ENCODE measurements at regions not wholly inside any gene's neighbourhood (a gene's known extent, or its start where the extent isn't known, plus 50 kb on each side); places are given as distances from the start of the nearest gene placed in this dataset.

DNA sequence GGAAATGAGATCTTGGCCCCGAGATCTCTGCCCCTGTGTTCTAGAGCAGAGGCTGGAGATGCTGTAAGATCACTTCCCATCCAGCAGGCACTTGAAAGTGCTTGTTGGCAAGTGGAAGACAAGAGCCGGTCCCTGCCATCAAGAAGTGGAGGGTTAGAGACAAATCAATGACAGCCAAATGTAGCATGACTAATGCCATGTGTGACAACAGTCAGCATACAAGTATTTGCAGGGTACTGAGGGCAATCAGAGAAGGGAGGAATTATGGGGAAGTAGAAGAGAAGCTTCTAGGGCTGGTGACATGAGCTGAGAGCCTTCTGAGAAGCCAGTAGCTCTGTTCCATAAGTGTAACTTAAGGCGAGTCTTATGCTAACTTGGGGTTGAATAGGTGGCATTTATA lies 58.6 kb downstream of the TMEM17 start:
- ATAC-seq (replicated peaks) (no peak), DNase-seq (no peak)
- Mint-ChIP-seq H3K27ac (no peak overlapping the region), H3K4me1 (ENCODE audit: low read depth in 2 of 2) (no peaks in the 10 kb centered on the region), H3K9me3 (no peaks in the 10 kb centered on the region), H3K4me3 (no peak overlapping the region), H3K36me3 (ENCODE audit: insufficient read depth) (no peaks in the 10 kb centered on the region), H3K27me3 (peaks cover 0 to 8% of the 10 kb centered on the region in 2 donors)

DNA sequence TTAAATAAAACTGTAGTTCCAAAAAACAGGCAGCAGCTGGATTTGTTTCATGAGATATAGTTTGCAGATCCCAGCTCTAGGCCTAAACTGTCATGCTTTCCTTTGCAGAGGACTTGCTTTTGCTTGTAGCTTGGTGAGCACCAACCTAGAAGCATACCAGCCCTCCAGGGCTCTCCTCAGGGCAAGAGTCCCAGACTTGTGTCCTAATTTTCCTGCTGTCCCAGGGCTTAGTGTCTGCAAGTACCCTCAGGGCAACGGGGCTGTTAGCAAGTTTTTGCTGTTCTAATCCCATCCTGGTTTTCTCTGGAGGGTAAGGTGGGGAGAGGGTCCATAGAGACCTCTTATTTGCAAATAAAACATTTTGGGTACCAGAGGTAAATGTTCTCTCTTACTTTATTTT lies 59.5 kb downstream of the TMEM17 start:
- Mint-ChIP-seq H3K36me3 (ENCODE audit: insufficient read depth) (no peaks in the 10 kb centered on the region), H3K27me3 (peaks cover 0 to 18% of the 10 kb centered on the region in 2 donors), H3K4me1 (ENCODE audit: low read depth in 2 of 2) (no peaks in the 10 kb centered on the region), H3K27ac (no peak overlapping the region), H3K4me3 (no peak overlapping the region), H3K9me3 (no peaks in the 10 kb centered on the region)
- DNase-seq, result no peak
- ATAC-seq (replicated peaks), result no peak

DNA sequence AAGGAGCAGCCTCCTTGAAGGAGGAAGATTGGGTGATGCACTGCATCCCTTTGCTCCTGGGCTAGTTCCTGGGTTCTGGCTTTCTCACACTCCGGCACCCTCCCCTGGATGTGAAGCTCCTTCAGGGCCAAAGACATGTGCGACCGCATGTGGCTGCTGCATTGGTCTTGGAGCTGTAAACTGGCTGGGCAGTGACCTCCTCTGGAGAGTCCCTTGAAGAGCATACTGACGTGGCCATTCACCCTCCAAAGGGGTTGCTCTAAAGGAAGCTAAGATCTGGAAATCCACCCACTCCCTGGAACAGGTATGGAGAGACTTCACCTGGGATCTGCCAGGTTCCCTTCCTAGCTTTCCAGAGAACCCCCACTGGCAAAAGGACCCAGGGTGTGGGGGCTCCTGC lies 62.1 kb downstream of the TMEM17 start:
- Mint-ChIP-seq H3K36me3 (ENCODE audit: insufficient read depth) (no peaks in the 10 kb centered on the region), H3K27me3 (peaks cover 0 to 18% of the 10 kb centered on the region in 2 donors), H3K4me1 (ENCODE audit: low read depth in 2 of 2) (no peaks in the 10 kb centered on the region), H3K9me3 (no peaks in the 10 kb centered on the region), H3K27ac (no peak overlapping the region), H3K4me3 (no peak overlapping the region)
- DNase-seq (no peak), ATAC-seq (replicated peaks) (no peak)

DNA sequence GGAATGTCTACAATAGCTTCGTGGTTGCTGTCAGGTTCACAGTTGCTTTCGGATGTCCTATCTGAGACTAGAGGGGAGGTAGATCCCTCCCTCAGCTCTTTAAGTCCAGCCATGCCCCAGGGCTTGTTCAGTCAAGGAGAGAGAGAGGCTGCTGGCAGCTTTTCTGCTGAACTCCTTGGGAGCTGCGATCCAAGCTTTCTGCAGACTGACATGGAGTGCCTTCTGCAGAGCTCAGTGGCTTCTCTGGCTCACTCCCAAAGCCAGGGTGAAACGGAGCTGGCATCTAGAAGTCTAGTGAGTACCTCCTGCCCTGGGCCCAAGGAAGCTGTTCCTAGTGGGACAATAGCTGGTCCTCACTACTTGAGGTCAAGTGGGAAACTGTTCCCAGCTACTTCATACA lies 62.5 kb downstream of the TMEM17 start:
- Mint-ChIP-seq H3K9me3 (no peaks in the 10 kb centered on the region), H3K27ac (no peak overlapping the region), H3K4me3 (no peak overlapping the region), H3K27me3 (peaks cover 0 to 18% of the 10 kb centered on the region in 2 donors), H3K4me1 (ENCODE audit: low read depth in 2 of 2) (no peaks in the 10 kb centered on the region), H3K36me3 (ENCODE audit: insufficient read depth) (no peaks in the 10 kb centered on the region)
- ATAC-seq (replicated peaks), result no peak
- no peak for DNase-seq

DNA sequence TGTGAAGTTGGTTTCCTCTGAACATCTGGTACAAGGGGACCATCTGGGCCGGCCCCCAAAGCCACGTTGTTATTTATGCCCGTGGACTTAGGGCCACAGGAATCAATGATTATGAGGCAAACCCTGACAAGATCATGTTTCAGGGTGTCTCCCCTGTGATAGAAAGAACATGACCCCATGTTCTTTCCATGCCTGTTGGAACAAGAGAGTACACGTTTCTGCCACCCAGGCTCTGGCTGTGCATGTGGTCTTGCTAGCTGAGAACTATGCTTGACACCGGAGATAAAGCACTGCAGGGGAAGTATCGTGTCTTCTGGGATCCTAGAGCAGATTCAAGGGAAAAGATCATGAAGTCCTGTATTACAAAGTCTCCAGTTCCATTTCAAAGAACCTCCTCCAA lies 64.2 kb downstream of the TMEM17 start:
- Mint-ChIP-seq H3K4me3 (no peak overlapping the region), H3K27ac (no peak overlapping the region), H3K36me3 (ENCODE audit: insufficient read depth) (no peaks in the 10 kb centered on the region), H3K27me3 (peaks cover 0 to 18% of the 10 kb centered on the region in 2 donors), H3K9me3 (no peaks in the 10 kb centered on the region), H3K4me1 (ENCODE audit: low read depth in 2 of 2) (no peaks in the 10 kb centered on the region)
- DNase-seq (no peak), ATAC-seq (replicated peaks) (no peak)

DNA sequence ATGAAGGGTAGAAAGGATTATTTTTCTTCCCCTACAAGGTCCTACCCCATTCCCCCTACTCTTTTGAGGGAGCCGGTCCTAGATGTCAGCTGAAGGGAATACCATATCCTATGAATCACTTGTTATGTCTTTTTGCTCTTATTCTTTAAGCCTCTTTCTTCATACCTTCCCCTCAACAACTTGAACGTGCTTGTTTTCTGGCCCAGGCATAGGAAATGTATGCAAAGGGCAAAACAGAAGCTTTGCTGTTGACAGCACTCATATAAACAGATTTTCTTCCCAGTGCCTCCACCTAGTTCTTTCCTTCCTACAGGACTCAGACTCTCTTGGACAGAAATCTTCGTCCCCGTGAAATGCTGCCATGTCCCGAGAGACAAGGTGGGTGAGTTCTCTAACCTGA lies 64.6 kb downstream of the TMEM17 start:
- DNase-seq, result no peak
- H3K27me3 Mint-ChIP-seq, result peaks cover 0 to 18% of the 10 kb centered on the region in 2 donors
- H3K9me3 Mint-ChIP-seq, result no peaks in the 10 kb centered on the region
- H3K4me1 Mint-ChIP-seq (ENCODE audit: low read depth in 2 of 2), result no peaks in the 10 kb centered on the region
- no peaks in the 10 kb centered on the region for H3K36me3 Mint-ChIP-seq (ENCODE audit: insufficient read depth)
- no peak overlapping the region for H3K4me3 Mint-ChIP-seq
- ATAC-seq (replicated peaks), result no peak
- H3K27ac Mint-ChIP-seq, result no peak overlapping the region

DNA sequence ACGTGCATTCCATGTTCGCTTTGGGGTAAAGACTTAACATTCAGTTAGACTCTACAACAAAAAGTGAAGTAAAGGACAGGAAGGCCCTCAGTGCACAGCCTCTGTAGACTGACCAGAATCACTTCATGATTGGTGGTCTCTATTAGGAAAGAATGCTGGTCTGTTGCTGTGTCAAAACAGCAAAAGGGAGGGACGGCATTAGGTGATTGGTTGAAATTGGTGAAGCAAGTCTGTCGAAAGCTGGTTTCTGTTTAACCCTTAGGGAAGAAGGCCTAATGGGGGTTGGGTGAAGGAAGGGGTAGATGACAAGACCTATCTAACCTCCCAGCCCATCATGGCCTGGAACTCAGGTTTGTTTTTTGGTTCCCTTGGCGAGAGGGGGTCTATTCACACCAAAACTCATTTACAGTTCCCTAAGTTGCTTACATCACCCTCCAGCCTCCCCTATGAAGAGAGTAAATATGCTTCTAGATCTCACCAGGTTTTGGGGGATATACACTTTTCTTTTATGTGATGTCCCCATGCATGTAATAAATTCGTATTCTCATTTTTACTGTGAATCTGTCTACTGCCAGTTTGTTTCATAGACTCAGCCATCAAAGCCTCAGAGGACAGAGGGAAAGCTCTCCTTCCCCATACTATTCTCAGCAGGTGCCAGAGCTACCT lies 65.6 kb downstream of the TMEM17 start:
- ATAC-seq (replicated peaks), result no peak

DNA sequence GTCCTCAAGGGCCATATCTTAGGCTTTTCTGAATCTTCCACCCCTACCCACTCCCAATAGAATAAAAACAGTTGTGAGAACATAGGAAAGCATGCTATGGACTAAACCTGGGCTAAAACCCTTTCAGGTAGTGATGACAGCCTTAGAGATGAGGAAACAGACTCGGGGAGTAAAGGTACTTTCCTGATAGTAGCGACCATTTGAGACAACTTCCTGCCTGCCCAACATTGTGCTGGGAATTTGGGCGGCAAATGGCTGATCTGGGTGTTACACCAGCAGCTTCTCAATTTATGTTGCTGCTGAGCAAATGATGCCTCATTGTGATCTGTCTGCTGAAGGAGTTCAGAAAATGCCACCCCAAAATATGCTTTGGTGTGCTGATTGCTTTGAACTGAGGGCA lies 66.6 kb downstream of the TMEM17 start:
- ATAC-seq (replicated peaks) (no peak), DNase-seq (no peak)
- peaks cover 0 to 18% of the 10 kb centered on the region in 2 donors for H3K27me3 Mint-ChIP-seq
- H3K9me3 Mint-ChIP-seq, result no peaks in the 10 kb centered on the region
- H3K4me3 Mint-ChIP-seq, result no peak overlapping the region
- no peaks in the 10 kb centered on the region for H3K4me1 Mint-ChIP-seq (ENCODE audit: low read depth in 2 of 2)
- no peak overlapping the region for H3K27ac Mint-ChIP-seq
- H3K36me3 Mint-ChIP-seq (ENCODE audit: insufficient read depth), result no peaks in the 10 kb centered on the region

More for the DNA sequence above, 65.6 kb downstream of the TMEM17 start:
- Mint-ChIP-seq H3K4me3 (no peak overlapping the region), H3K36me3 (ENCODE audit: insufficient read depth) (no peaks in the 10 kb centered on the region), H3K27ac (no peak overlapping the region), H3K4me1 (ENCODE audit: low read depth in 2 of 2) (no peaks in the 10 kb centered on the region), H3K9me3 (no peaks in the 10 kb centered on the region), H3K27me3 (peaks cover 0 to 18% of the 10 kb centered on the region in 2 donors)
- DNase-seq, result no peak

DNA sequence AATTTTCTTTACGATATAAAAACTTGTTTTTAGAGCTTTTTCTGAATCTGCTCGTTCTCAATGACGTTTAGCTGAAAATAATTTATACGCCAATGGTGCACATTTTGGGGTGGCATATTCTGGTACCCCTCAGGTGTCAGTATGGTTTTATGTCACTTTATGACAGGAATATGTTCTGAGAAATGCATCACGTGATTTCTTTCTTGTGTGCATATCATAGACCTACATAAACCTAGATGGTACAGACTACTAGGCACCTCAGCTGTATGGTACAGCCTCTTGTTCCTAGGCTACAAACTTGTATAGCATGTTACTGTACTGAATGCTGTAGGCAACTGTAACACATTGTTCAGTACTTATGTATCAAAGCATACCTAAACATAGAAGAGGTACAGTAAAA lies 68.2 kb downstream of the TMEM17 start:
- peaks cover 0 to 14% of the 10 kb centered on the region in 2 donors for H3K27me3 Mint-ChIP-seq
- H3K27ac Mint-ChIP-seq, result no peak overlapping the region
- no peaks in the 10 kb centered on the region for H3K36me3 Mint-ChIP-seq (ENCODE audit: insufficient read depth)
- H3K4me3 Mint-ChIP-seq, result no peak overlapping the region
- no peaks in the 10 kb centered on the region for H3K9me3 Mint-ChIP-seq
- DNase-seq (no peak), ATAC-seq (replicated peaks) (no peak)
- no peaks in the 10 kb centered on the region for H3K4me1 Mint-ChIP-seq (ENCODE audit: low read depth in 2 of 2)

DNA sequence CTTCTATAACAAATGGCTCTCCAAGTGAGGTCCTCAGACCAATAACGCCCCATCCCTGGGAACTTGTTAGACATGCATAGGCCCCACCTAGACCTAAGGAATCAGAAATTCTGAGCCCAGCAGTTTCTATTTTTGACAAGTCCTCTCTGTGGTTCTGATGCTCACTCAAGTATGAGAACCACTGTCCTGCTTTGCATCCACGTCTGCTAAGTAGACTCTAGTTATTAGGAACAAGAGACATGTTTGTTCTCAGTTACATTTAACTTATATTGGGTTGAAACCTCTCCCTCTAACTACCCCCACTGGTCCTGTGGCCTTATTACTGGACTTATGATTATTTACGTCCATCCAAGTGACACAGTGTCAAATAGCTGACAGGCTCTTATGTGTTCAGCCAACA lies 70.3 kb downstream of the TMEM17 start:
- Mint-ChIP-seq H3K9me3 (no peaks in the 10 kb centered on the region), H3K27ac (no peak overlapping the region), H3K27me3 (peaks cover 0 to 7% of the 10 kb centered on the region in 2 donors), H3K36me3 (ENCODE audit: insufficient read depth) (no peaks in the 10 kb centered on the region), H3K4me3 (no peak overlapping the region), H3K4me1 (ENCODE audit: low read depth in 2 of 2) (no peaks in the 10 kb centered on the region)
- ATAC-seq (replicated peaks) (no peak), DNase-seq (no peak)

DNA sequence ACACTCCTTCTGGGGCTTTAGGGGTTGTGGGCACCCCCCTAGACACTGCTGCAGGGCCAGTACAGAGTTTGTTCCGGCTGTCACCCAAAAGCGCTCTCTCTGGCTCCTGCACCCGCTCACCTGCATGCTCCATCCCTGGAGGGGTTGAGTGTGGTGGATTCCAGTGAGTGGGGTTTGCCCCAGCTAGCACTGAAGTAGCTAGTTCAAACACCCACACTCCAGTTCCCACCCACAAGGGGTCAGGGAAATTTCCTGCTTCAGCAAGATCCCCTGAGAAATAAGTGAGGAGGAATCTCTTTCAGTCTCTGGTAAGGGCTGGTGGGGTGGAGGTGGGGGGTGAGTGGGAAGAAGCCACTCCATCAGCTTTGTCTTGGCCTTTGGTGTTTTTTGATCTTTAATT lies 73.6 kb downstream of the TMEM17 start:
- H3K36me3 Mint-ChIP-seq (ENCODE audit: insufficient read depth), result no peaks in the 10 kb centered on the region
- H3K27me3 Mint-ChIP-seq, result peaks cover 0 to 7% of the 10 kb centered on the region in 2 donors
- no peak overlapping the region for H3K27ac Mint-ChIP-seq
- ATAC-seq (replicated peaks), result no peak
- no peak for DNase-seq
- no peaks in the 10 kb centered on the region for H3K9me3 Mint-ChIP-seq
- no peaks in the 10 kb centered on the region for H3K4me1 Mint-ChIP-seq (ENCODE audit: low read depth in 2 of 2)
- H3K4me3 Mint-ChIP-seq, result no peak overlapping the region

DNA sequence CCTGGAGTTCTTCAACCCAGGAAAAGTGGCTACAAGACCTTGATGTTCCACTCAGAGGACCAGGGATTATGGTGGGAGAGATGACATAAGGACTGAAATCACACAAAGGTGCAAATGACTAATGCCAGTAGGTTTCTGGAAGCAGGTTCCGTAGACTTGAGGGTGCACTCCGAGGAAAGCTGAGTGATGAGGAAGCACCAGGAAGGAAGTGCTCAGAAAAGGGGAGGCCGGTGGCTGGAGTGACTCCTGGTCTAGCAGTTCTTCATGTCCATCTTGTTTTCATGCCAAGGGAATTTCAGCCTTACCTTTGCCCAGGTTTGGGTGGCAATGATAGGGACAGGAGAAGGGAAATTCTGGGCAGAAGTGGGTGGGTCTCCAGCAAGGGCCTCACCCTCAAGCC lies 74.5 kb downstream of the TMEM17 start:
- Mint-ChIP-seq H3K27me3 (peaks cover 0 to 7% of the 10 kb centered on the region in 2 donors), H3K27ac (no peak overlapping the region), H3K4me1 (ENCODE audit: low read depth in 2 of 2) (no peaks in the 10 kb centered on the region), H3K4me3 (no peak overlapping the region), H3K36me3 (ENCODE audit: insufficient read depth) (no peaks in the 10 kb centered on the region), H3K9me3 (no peaks in the 10 kb centered on the region)
- no peak for ATAC-seq (replicated peaks)
- no peak for DNase-seq

DNA sequence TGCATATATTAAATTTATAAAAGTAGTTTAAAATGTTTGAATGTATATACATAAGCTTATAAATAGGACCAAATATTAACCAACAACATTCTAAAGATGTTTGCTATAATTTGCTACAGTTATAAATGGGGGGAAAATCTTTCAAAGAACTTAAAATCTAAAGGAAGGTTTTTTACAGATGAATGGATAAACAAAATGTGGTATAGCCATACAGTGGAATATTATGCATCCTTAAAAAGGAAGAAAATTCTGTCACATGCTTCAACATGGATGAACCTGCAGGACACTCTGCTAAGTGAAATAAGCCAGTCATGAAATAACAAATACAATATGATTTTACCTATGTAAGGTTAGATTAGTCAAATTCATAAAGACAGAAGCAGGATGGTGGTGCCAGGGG lies 75.8 kb downstream of the TMEM17 start:
- DNase-seq, result no peak
- Mint-ChIP-seq H3K27ac (no peak overlapping the region), H3K4me3 (no peak overlapping the region), H3K9me3 (no peaks in the 10 kb centered on the region), H3K36me3 (ENCODE audit: insufficient read depth) (peaks cover 2% of the 10 kb centered on the region), H3K27me3 (peaks cover 0 to 7% of the 10 kb centered on the region in 2 donors), H3K4me1 (ENCODE audit: low read depth in 2 of 2) (no peaks in the 10 kb centered on the region)
- ATAC-seq (replicated peaks), result no peak

DNA sequence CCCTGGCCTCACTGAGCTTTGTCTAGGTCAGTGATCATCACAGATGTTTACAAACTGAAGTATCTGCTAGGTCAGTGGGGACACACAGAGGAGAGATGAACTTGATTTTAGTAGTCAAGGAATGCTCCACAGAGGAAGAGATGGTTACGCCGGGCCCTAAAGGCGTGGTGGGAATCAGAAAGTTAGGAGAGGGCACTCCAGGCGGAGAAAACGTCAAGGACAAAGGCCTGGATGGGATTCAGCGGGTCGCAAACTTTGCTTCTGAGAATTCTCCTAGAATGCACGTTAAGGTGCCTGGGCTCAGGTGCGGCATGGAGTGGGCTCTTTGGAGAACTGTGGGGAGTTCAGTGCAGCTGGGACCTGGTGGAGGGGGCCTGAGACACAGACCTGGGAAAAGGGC lies 78.8 kb downstream of the TMEM17 start:
- H3K4me1 Mint-ChIP-seq (ENCODE audit: low read depth in 2 of 2), result peaks cover 0 to 2% of the 10 kb centered on the region in 2 donors
- no peaks in the 10 kb centered on the region for H3K9me3 Mint-ChIP-seq

More for the DNA sequence above, 78.8 kb downstream of the TMEM17 start:
- Mint-ChIP-seq H3K27me3 (peaks cover 0 to 7% of the 10 kb centered on the region in 2 donors), H3K4me3 (no peak overlapping the region), H3K27ac (no peak overlapping the region), H3K36me3 (ENCODE audit: insufficient read depth) (peaks cover 2% of the 10 kb centered on the region)
- DNase-seq (no peak), ATAC-seq (replicated peaks) (no peak)

All from effector memory CD8-positive, alpha-beta T cell (primary cell).